Mammary epithelial cell (primary cell): ENCODE measurements at regions not wholly inside any gene's neighbourhood (a gene's known extent, or its start where the extent isn't known, plus 50 kb on each side); places are given as distances from the start of the nearest gene placed in this dataset.

Experiments used
- CTCF ChIP-seq, 2 donors: IDR thresholded peaks in 1 of 2; conservative IDR thresholded peaks in 1 of 2; 2 replicates each; pipeline ENCODE4 v1.5.1; 2011 to 2012; ENCODE audit warnings: inconsistent platforms in 2 of 2, low read length in 2 of 2, mild to moderate bottlenecking in 2 of 2, control low read depth in 1 of 2, low read depth in 1 of 2; ENCODE audit not compliant: insufficient read depth in 1 of 2; ENCODE audit errors: extremely low read depth in 1 of 2
- EZH2 ChIP-seq: IDR thresholded peaks from 2 replicates; pipeline ENCODE4 v1.6.1; 2012; ENCODE audit warnings: low read length, inconsistent platforms, borderline replicate concordance

GRCh38 chr4:130484826-130485225, 1388.9 kb downstream of the C4orf33 start:
- TF ChIP-seq CTCF (conservative IDR thresholded peaks at IDR 0.05 in 1 of 2, IDR thresholded peaks at IDR 0.05 in 1 of 2; ENCODE audit: extremely low read depth in 1 of 2, insufficient read depth in 1 of 2, low read depth in 1 of 2, low read length in 2 of 2) (no peak), EZH2 (no peak)
